IPS-20b (cell line): ENCODE measurements at regions not wholly inside any gene's neighbourhood (a gene's known extent, or its start where the extent isn't known, plus 50 kb on each side); places are given as distances from the start of the nearest gene placed in this dataset.

Source experiments
- H3K27ac ChIP-seq: one replicate; pipeline ENCODE4 v1.5.1; 2013; ENCODE audit warnings: low read length
- H3K27me3 ChIP-seq: 2 replicates; pipeline ENCODE4 v1.6.1; 2013; ENCODE audit warnings: mild to moderate bottlenecking, low read length, inconsistent platforms; ENCODE audit not compliant: insufficient read depth
- H3K36me3 ChIP-seq: 2 replicates; pipeline ENCODE4 v1.6.1; 2013; ENCODE audit warnings: low read depth, mild to moderate bottlenecking, inconsistent platforms, low read length, moderate library complexity; ENCODE audit not compliant: insufficient read depth
- H3K4me1 ChIP-seq: 2 replicates; pipeline ENCODE4 v1.6.1; 2013; ENCODE audit warnings: mild to moderate bottlenecking, control low read depth, inconsistent platforms, low read length, moderate library complexity; ENCODE audit not compliant: insufficient read depth
- H3K4me3 ChIP-seq: 2 replicates; pipeline ENCODE4 v1.5.1; 2013; ENCODE audit warnings: mild to moderate bottlenecking, low read length, inconsistent platforms
- H3K9ac ChIP-seq: 2 replicates; pipeline ENCODE4 v1.6.1; 2013; ENCODE audit warnings: low read depth, mild to moderate bottlenecking, inconsistent platforms, low read length, moderate library complexity
- H3K9me3 ChIP-seq: 2 replicates; pipeline ENCODE4 v1.6.1; 2013; ENCODE audit warnings: mild to moderate bottlenecking, low read depth, low read length, inconsistent platforms; ENCODE audit not compliant: insufficient read depth

GRCh38 chr13:97640268-97640667, 206.3 kb downstream of the RAP2A start:
- Histone ChIP-seq H3K36me3 (no peaks in the 10 kb centered on the region), H3K4me1 (no peaks in the 10 kb centered on the region; the same call in 1 of the 2 replicates), H3K27ac (no peak overlapping the region), H3K27me3 (no peaks in the 10 kb centered on the region), H3K9ac (no peak overlapping the region), H3K4me3 (no peak overlapping the region), H3K9me3 (no peaks in the 10 kb centered on the region)

DNA sequence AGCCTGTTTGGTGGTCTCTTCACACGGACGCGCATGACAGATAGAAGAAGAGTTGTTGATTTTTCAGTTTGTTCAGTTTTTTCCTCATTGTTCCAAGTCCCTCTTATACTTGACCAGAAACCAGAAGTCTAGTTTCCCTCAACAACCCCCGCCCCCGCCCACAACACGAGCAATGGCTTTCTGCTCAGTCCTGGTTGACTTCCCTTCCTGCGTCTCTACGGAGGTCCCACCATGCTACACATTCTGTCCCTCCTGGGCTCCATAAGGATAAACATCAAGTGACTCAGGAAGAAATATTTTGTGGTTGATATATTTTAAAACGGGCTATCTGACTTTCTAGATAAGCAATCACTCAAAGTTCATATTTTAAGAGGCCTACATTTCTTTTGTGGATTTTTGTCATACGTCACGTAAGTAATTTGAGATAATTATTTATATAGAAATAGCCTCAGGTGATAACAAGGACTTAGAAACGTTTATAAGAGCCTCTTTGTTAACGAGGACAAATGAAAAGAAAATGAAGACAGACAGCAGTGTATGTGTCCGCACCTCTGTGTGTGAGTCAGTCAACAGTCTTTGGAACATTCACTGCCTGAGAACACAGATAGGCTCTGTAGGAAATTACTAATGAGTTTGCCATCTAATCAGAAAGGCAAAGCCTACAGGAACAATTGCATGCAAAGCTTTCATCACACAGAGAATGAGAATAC, 214.4 kb downstream of the RAP2A start:
- H3K9ac ChIP-seq, result no peak overlapping the region
- H3K27ac ChIP-seq, result no peak overlapping the region
- H3K9me3 ChIP-seq, result no peaks in the 10 kb centered on the region
- peaks cover 4% of the 10 kb centered on the region; the same call in 1 of the 2 replicates for H3K4me1 ChIP-seq
- H3K27me3 ChIP-seq, result no peaks in the 10 kb centered on the region
- no peak overlapping the region for H3K4me3 ChIP-seq
- H3K36me3 ChIP-seq, result no peaks in the 10 kb centered on the region

GRCh38 chr13:97648881-97649224, 214.9 kb downstream of the RAP2A start:
- Histone ChIP-seq H3K4me3 (no peak overlapping the region), H3K9ac (no peak overlapping the region), H3K36me3 (no peaks in the 10 kb centered on the region), H3K27ac (no peak overlapping the region), H3K4me1 (peaks cover 4% of the 10 kb centered on the region; the same call in 1 of the 2 replicates), H3K27me3 (no peaks in the 10 kb centered on the region), H3K9me3 (no peaks in the 10 kb centered on the region)

- Histone ChIP-seq H3K27ac (no peak overlapping the region), H3K4me1 (peaks cover 4% of the 10 kb centered on the region; the same call in 1 of the 2 replicates), H3K9ac (no peak overlapping the region)
These were observed 219.6 kb downstream of the RAP2A start for GRCh38 chr13:97653443-97654140.

DNA sequence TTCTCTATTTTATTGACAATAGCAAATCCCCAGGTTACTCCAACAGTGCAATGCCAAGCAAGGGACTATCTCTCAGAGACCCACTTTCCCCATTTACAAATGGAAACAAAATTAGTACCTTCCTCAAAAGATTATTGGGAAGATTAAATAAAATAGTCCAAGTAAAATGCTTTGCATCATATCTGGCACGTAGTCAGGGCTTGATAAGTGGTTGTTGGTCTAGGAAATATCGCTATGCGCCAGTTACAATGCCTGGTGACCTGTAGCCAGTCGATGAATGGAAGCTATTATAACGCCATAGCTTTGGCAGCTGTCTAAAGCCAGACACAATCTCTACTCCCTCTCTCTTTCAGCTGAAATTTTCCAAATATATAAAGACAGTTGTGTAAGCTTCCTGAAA, 220.3 kb downstream of the RAP2A start:
- Histone ChIP-seq H3K4me3 (no peak overlapping the region), H3K27ac (no peak overlapping the region), H3K9me3 (no peaks in the 10 kb centered on the region), H3K27me3 (no peaks in the 10 kb centered on the region), H3K9ac (no peak overlapping the region), H3K4me1 (peaks cover 4% of the 10 kb centered on the region; the same call in 1 of the 2 replicates), H3K36me3 (no peaks in the 10 kb centered on the region)

More at GRCh38 chr13:97653443-97654140, 219.6 kb downstream of the RAP2A start:
- H3K4me3 ChIP-seq, result no peak overlapping the region
- H3K9me3 ChIP-seq, result no peaks in the 10 kb centered on the region
- H3K36me3 ChIP-seq, result no peaks in the 10 kb centered on the region
- H3K27me3 ChIP-seq, result no peaks in the 10 kb centered on the region

DNA sequence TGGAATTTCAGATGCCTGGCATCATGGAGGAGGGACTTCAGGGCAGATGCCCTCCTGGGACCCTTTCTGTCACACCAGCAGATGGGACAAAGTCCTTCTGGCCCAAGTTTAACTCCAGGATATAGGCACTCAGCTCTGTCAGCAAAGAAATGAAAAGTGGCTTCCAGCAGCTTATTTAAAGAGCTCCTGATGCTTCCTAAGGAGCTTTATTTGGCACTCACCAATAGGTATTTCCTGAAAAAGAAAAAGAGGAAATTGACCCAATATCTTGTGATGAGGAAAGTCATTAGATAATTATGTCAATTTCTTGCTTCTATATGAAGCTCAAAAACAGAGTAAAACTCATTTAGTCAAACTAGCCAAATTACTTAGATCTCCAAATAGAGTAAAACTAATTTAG, 224.6 kb downstream of the RAP2A start:
- Histone ChIP-seq H3K36me3 (no peaks in the 10 kb centered on the region), H3K4me1 (no peaks in the 10 kb centered on the region), H3K4me3 (no peak overlapping the region), H3K27ac (no peak overlapping the region), H3K9me3 (no peaks in the 10 kb centered on the region), H3K9ac (no peak overlapping the region), H3K27me3 (no peaks in the 10 kb centered on the region)

DNA sequence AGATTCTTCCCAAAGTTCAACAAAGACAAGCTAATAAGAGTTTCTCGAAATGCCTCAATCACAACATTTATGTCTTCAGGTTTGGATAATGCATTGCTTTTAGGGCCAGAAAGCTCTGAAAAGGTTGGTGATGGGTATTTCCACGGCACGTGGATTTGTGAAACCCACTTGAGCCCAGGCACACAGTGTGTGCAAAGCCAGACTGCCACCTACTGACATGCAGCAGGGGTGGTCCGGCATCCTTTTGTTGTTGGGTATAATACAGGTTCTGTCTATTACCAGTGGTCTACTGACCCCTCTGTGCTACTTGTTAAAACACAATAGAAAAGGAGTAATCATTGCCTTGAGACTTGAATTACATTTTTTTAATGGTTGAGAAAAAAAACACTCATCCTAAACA, 225.6 kb downstream of the RAP2A start:
- no peaks in the 10 kb centered on the region for H3K9me3 ChIP-seq
- no peaks in the 10 kb centered on the region for H3K4me1 ChIP-seq
- H3K9ac ChIP-seq, result no peak overlapping the region
- H3K27me3 ChIP-seq, result no peaks in the 10 kb centered on the region
- H3K4me3 ChIP-seq, result no peak overlapping the region
- no peak overlapping the region for H3K27ac ChIP-seq
- H3K36me3 ChIP-seq, result no peaks in the 10 kb centered on the region

DNA sequence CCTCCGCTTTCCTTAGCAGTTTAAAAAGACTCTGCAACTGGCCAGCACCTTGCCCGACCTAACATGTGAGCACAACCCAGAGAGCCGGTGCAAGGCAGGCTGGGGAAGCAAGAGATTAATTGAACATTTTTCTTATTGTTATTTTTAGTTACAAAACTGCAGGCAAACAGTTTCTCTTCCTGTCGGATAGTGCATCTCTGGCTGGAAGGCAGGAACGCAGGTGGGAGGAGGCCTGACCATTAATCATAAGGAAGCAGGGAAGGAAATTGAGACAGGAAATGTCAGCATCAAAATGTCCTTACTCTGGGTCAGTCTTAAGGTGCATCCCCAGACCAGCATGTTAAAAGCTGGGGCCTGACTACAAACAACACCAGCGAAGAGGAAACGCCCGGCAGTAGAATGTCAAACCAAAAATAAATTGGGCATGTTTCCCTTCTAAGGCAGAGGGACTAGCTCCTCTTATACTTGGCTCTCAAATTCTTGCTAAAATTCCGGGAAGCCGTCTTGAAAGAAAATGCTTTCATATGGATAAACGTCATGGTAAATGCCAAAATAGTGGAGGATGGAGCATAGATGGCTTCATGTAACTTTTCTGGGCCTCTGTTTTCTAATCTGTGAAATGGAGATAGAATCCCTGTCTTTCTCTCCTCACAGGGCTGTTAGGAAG, 226.8 kb downstream of the RAP2A start:
- H3K4me1 ChIP-seq, result no peaks in the 10 kb centered on the region
- H3K9me3 ChIP-seq, result no peaks in the 10 kb centered on the region
- no peaks in the 10 kb centered on the region for H3K27me3 ChIP-seq
- no peaks in the 10 kb centered on the region for H3K36me3 ChIP-seq
- H3K4me3 ChIP-seq, result no peak overlapping the region
- H3K9ac ChIP-seq, result no peak overlapping the region
- H3K27ac ChIP-seq, result no peak overlapping the region

DNA sequence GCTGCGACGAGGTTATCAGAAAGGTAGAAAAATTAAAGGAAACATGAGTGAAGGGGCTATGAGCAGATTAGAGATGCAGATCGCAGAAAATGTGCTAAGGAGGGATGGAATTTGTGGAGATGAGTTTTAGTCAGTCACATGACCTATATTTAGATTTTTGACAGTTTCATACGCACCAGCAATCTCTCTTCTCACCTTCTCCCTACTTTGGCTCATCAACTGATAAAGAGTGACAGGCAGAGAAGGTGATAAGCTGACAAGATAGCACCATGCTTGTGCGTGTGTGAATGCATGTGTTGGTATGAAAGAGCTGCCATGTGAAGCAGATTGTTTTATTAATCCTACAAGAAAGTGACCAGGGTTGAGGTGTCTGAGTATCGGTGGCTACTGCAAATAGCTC, 252.6 kb downstream of the RAP2A start:
- no peak overlapping the region for H3K9ac ChIP-seq
- H3K36me3 ChIP-seq, result no peaks in the 10 kb centered on the region
- no peak overlapping the region for H3K27ac ChIP-seq
- no peaks in the 10 kb centered on the region for H3K27me3 ChIP-seq
- H3K4me3 ChIP-seq, result no peak overlapping the region
- H3K9me3 ChIP-seq, result no peaks in the 10 kb centered on the region; the same call in 1 of the 2 replicates
- H3K4me1 ChIP-seq, result peaks cover 4% of the 10 kb centered on the region; the same call in 1 of the 2 replicates

DNA sequence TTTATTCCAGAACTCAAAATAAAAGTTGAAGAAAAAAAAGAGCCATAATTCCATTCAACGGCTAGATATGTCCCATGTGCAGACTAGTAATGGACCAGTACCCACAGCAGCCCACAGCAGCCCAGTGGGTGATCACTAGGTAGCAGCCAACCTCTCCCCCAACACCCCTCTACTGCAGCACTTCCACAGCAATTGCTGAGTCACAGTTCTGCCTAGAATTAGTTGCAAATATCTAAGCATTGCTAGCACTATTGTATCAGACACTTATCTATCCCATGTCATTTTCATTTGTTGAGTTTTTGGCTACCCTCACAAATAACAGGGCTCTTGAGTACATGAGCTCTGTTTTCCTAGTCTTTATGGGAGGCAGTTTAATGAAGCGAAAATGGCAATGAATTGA, 258.7 kb downstream of the RAP2A start:
- Histone ChIP-seq H3K4me3 (no peak overlapping the region), H3K27ac (no peak overlapping the region), H3K27me3 (no peaks in the 10 kb centered on the region), H3K4me1 (no peaks in the 10 kb centered on the region), H3K9ac (no peak overlapping the region), H3K36me3 (no peaks in the 10 kb centered on the region), H3K9me3 (no peaks in the 10 kb centered on the region; the same call in 1 of the 2 replicates)

- no peak overlapping the region for H3K9ac ChIP-seq
- H3K9me3 ChIP-seq, result no peaks in the 10 kb centered on the region
- no peaks in the 10 kb centered on the region for H3K36me3 ChIP-seq
- H3K27me3 ChIP-seq, result no peaks in the 10 kb centered on the region
- H3K27ac ChIP-seq, result no peak overlapping the region
- H3K4me3 ChIP-seq, result no peak overlapping the region
- no peaks in the 10 kb centered on the region for H3K4me1 ChIP-seq
These were observed 257.8 kb upstream of the IPO5 start for GRCh38 chr13:97695684-97696083.

DNA sequence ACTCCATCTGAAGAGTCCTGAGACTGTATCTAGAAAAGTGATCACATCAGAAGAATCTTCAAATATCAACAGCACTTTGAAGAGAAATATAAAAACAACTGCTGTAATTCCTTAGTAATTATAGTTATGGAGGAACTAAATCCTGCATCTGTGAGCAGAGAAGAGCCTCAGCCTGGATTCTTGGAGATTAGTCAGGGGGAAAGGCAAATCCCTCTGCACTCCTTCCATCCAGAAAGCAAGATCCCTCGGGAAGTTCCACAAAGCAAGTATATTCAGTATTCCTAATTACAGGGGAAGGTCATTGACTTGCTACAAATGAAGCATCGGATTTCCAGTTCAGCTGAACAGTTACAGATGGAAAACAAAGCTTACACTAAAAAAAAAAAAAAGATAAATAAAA, 256.6 kb upstream of the IPO5 start:
- Histone ChIP-seq H3K4me1 (no peaks in the 10 kb centered on the region), H3K27me3 (no peaks in the 10 kb centered on the region), H3K27ac (no peak overlapping the region), H3K9ac (no peak overlapping the region), H3K9me3 (no peaks in the 10 kb centered on the region), H3K36me3 (no peaks in the 10 kb centered on the region), H3K4me3 (no peak overlapping the region)
